GM18502 (cell line): ENCODE measurements at regions not wholly inside any gene's neighbourhood (a gene's known extent, or its start where the extent isn't known, plus 50 kb on each side); places are given as distances from the start of the nearest gene placed in this dataset.
"Not testable (repeated sequence)": the region's sequence is repeated elsewhere in the genome, so short reads cannot be mapped to it uniquely, and the experiment has no call there.

Experiments
- ATAC-seq: cut with Tn5 transposase; IDR thresholded peaks from one replicate; pipeline ENCODE4 v1.9.1; 2021; ENCODE audit warnings: mild to moderate bottlenecking; ENCODE audit not compliant: unreplicated experiment, poor library complexity

GRCh38 chr4:180341926-180342325, 1901.3 kb upstream of the TENM3 start:
- no peak for ATAC-seq

- no peak for ATAC-seq
Measured at GRCh38 chr4:180350901-180351300, 1892.3 kb upstream of the TENM3 start.

- ATAC-seq = no peak
Measured at GRCh38 chr4:180356766-180357165, 1886.4 kb upstream of the TENM3 start.

GRCh38 chr4:180360113-180360512, 1883.1 kb upstream of the TENM3 start:
- not testable (repeated sequence) for ATAC-seq

DNA sequence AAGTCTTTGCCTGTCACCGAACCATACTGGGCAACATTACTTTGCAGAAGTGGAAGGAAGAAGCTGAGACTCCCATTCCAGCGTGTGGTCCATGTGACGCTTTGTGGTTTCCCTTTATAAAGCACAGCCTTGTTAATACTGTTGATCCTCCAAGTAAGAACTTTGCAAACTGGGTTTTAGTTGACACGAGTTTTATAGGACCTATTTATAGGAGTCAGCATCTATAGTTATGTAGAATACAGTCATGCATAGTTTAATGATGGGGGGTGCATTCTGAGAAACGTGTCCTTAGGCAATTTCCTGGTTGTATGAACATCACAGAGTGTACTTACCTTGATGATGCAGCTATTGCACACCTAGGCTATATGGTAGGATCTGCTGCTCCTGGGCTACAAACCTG, 1879.4 kb upstream of the TENM3 start:
- no peak for ATAC-seq

GRCh38 chr4:180372691-180373090, 1870.5 kb upstream of the TENM3 start:
- ATAC-seq = no peak

- ATAC-seq = no peak
Measured at GRCh38 chr4:180377741-180378140, 1865.5 kb upstream of the TENM3 start.

GRCh38 chr4:180380733-180381132, 1862.5 kb upstream of the TENM3 start:
- no peak for ATAC-seq

DNA sequence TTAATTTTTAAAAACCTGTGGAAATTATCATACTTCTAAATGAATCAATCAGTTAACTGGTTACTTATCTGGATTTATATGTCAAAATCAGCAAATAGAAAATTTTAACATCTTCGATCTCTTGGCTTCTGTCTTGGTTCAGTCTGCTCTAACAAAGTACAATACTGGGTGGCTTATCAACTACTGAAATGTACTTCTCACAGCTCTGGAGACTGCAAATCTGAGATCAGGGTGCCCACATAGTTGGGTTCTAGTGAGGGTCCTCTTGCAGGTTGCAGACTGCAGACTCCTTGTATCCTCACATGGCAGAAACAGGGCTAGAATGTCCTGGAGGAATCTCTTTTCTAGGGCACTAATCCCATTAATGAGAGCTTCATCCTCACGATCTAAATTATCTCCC, 1851.6 kb upstream of the TENM3 start:
- no peak for ATAC-seq

DNA sequence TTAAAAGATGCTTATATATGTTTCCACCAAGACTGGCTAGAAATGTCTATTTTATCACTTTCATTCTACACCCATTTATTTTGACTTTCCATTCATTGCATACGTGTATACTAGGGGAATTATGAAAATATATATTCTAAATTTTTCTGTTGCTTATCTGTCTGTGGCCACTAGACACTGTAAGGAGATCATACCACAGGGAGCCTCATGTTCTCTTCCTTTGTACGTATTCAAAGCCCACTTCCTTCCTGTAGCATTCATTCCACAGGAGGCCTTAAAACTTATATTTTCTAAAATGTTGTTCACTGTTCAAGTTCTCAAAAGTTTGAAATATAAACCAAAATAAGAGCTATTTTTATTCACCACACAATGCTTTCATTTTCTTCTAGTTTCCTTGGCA, 1848.9 kb upstream of the TENM3 start:
- peak; percentile 49 for ATAC-seq

DNA sequence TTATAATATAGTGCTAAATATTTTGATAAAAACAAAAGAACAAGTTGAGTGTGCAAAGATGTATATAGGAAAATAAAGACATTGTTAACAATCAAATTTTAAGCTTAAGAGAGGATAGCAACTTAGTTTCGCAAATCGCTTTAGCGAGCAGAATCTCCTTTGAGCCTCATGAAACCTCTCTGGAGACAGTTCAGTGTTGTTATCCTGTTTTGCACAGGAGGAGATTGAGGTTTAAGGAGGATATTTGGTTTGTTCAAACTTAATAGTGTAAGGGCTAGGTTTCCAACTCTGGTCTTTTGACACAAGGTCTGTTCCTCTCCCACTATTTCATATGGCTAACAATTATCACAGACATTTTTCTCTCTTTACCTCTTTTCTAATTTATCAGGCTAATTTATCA, 1848.5 kb upstream of the TENM3 start:
- ATAC-seq = peak; percentile 29

DNA sequence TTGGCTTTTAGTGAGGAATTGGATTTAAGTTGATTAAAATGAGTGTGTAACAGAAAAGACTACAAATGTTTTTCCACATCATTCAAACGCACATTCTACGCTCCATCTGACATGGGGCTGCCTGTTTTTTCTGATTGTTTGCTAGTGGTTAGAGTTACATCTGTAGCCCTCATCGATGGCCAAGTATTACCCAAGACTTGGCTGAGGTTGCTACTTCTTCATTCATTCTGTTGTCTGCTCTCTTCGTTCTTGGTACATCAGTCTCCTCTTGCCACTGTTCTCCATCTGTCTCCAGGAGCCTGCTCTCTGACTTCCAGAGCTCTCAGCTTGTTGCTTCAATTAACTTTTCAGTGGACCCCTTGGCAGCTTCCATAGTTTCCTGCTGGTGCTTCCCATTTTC, 1844.6 kb upstream of the TENM3 start:
- ATAC-seq = no peak

GRCh38 chr4:180407275-180407885, 1835.8 kb upstream of the TENM3 start:
- ATAC-seq = no peak

GRCh38 chr4:180418819-180419531, 1824.2 kb upstream of the TENM3 start:
- no peak for ATAC-seq

DNA sequence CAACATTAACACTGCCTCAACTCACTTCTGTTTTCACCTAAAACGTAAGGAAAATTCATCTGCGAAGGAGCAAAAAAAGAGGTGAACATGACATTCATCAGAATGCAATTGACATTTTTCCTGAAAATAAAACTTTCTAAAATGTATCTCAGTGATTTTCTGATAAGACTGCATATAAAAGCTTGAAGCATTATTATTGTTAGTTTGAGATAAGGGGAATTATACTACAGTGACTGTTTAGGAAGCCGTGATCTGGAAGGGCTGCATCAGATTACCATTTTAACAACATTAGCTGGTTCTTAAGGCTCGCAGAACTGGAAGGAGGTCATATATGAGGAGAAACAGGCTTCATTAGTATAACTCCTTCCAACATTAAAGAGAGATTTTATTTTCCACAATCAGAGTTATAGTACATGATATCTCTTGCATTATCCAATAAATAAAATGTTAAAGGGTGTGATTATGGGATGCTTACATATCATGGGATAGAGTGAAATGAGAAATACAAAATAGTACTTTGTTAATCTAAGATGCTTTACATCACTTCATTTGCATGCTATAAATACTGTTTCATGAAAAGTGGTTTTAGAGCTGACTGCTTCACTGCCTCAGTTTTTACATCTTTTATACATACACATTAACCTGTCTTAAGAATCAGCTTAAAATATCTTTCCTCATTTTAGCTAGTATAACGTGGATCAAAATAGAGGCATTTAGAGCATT, 1820.1 kb upstream of the TENM3 start:
- ATAC-seq = no peak

DNA sequence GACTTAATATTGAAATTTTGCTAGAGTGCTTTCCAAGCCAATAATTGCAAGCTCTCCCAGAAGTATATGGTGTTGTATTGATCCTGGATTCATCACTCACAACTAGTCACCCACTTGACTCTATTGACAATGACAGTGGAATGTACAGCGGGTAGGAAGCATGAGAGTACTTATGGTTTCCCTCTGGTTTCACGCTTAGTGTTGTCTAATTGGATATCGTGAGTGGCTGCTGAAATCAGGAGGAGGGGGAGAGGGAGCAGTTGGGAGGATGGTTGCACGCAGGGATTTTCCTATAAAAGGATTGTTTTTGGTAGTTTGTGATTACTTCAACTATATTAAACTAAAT, 1819.5 kb upstream of the TENM3 start:
- no peak for ATAC-seq

DNA sequence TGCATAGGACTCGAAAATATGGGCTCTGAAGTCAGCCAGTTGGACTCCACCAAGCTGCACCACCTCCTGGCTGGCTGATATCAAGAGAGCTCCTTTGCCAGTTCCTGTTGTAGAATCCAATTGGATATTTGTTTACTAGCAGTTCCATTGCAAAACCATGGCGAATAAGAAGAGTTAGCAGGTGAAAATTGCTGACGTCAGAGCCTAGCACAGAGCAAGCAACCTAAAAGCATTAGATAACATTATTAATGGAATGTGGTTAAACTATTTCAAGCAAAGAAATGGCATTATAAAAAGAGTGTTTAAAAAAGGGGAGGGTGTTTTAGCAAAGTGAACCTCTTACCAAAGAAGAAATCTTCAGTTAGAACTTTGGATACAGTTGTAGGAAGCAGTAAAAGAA, 1816.3 kb upstream of the TENM3 start:
- no peak for ATAC-seq

- ATAC-seq = no peak
Measured at GRCh38 chr4:180430283-180430682, 1812.9 kb upstream of the TENM3 start.

GRCh38 chr4:180434131-180434895, 1808.9 kb upstream of the TENM3 start:
- ATAC-seq = peak; percentile 71

GRCh38 chr4:180436361-180436760, 1806.8 kb upstream of the TENM3 start:
- ATAC-seq = no peak

GRCh38 chr4:180437601-180438000, 1805.6 kb upstream of the TENM3 start:
- no peak for ATAC-seq
